GM19455 (cell line): ENCODE measurements at regions not wholly inside any gene's neighbourhood (a gene's known extent, or its start where the extent isn't known, plus 50 kb on each side); places are given as distances from the start of the nearest gene placed in this dataset.

Experiments
- ATAC-seq: cut with Tn5 transposase; IDR thresholded peaks from one replicate; pipeline ENCODE4 v1.9.1; 2021; ENCODE audit not compliant: unreplicated experiment

DNA sequence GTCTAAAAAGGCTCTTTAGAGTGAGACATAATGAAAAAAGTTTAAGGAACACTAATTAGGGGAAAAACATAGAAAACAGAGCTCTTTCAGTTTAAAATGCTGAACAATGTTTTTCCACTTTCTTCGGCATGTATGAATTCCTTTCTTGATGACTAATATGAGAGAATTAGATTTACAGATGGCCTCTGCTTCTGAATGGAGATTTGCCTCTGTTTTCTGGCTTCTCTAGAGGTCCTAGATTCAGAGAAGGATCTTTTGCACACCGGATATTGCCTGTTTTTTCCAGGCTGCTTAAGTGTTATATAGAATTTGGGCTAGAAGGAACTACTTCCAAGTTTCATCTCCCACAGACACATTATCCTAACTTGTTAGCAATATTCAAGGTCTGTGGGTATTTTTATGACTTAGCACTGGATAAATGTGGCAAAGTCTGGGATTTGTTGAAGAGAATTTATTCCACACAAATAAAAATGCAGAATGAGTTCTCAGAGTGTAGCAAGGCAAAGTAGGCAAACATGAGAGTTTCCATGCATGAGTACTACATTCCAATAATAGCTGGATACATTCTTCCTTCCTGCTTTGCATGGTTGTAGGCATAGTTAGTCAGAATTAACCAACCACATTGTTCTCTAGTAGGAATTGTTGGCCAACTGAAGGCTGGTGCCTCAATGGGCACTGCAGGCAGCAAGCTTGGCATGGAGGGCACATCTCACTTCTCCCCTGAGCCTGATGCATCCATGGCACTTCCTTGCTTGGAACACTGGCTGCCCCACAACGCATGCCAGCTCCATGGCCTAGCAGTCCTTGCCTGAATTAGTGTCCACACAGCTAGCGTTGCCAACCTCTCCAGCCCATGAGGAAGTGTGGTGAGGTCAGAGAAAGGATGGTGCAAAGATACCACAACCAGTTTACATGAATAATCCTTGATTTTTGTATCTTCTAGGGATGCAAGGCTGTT is 224.2 kb downstream of the CLIC5 start:
- ATAC-seq, result no peak

DNA sequence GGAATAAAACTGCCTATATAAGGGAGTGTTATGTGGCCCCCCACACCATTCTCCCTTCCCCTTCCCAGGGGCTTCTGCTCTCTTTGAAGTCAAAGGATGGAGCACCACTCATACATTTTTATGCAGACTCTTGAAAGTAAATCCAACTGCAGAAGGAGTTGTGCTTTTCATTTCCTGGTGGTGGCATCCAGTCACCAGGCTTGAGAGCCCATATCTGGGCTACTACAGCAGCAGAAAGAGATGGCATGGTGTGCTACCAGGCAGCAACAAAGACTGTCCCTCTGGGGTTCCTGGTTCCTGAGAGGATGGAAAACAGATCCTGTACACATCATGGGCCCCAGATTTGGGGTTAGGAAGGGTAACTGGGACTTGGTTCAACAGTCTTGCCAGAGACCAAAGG is 226.4 kb downstream of the CLIC5 start:
- no peak for ATAC-seq

DNA sequence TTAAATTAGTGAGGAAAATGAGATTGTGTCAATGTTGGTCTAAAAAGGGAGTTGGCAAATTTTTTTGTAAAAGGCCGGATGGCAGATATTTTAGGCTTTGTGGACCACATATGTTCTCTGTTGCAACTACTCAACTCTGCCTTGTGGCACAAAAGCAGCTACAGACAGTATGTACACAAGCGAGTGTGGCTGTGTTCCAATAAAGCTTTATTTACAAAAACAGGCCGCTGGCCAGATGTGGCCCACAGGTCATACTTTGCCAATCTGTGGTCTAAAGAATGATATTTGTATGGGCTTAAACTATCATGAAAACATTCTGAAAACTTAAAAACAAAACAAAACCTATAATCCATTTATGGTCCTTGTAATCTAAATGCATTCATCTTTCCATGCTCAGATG is 228.3 kb downstream of the CLIC5 start:
- no peak for ATAC-seq

DNA sequence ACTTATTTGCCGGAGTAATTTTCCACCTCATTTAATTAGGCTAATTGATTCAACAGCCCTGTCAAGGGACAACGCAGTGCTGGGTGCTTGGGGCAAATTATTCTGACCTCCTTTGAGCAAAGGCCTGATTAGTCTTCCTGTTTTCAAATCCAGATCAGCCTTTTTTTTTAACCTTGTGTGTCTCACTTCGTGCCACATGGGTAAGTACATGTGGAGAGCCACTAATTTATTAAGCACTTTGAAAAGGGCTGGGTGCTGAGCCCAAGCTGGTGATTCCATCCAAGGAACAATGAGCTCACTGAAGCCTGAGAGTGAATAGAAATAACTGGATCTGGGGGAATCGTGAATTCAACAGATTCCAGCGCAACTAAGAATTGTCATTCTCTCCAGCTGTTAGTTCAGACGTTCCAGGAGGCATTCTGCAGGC is 229.3 kb downstream of the CLIC5 start:
- ATAC-seq, result no peak

- no peak for ATAC-seq
Observed at GRCh38 chr6:45784250-45784649, 231.4 kb downstream of the CLIC5 start.

GRCh38 chr6:45783716-45784115 is 231.9 kb downstream of the CLIC5 start:
- ATAC-seq, result no peak

DNA sequence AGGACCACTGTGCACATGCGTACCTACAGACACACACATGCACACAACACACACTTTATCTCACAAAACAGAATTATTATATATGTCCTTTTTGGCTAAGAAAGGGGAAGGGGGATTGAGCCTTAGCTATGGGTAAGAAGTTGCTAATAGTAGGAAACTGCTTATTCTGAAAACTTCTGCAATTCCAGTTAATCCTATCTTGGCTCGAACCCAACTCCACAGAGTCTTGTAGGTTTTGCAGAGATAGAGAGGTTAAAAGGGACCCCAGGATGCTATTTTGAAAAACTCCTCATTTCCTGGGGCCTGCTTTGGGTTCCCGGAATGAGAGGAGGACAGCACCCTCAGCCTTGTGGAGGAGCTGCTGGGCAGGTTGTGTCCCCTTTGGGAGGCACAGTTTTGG is 233.8 kb downstream of the CLIC5 start:
- ATAC-seq, result no peak

DNA sequence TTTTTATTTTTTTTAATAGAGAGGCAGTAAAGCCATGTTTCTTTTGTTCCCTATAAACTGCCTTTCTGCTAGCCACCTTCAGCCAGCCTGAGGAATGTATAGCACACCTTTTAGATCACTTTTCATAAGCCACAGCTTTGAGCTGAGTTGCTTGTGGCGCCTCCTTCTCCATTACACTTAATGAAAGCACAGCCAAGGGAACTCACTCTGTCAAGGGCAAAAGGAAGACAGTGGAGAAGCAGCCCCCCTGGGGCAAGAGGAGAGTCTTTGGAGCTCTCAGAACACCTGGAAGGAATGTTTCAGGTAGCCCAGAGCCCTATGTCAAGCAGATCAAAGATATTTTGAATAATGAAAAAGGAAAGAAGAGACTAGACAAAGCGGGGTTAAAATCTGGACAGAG is 235.1 kb downstream of the CLIC5 start:
- no peak for ATAC-seq

DNA sequence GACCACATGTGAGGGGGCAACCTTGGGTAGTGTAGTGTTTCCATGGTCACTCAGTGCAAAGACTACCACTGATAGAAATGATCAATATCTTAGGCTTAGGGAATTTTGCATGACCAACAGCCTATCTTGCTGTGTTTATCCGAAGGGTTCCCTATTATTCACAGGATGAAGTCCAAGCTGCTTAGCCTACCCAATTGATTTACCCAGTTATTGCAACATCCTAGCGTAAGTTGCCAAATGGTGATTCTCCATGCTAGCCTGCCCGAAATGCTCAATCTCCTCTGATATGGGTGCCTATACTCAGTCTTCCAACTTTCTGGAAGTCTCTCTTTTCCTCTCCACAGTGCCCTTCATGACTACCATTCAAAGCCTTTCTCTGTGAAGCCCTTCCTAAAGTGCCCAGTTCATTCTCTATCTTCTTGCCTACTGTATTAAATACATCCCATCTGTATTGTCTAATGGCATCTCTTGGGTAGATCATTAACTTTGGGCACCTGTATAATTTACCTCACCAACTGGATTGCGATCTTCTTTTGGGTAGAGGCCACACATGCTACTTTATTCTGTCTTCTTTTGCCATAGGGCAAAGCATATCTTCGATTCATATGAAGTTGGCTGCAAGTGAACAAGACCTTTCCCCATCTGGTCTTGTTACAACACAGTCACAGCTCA is 240.5 kb downstream of the CLIC5 start:
- ATAC-seq, result no peak

- ATAC-seq, result no peak
Observed at GRCh38 chr6:45773906-45774305, 241.8 kb downstream of the CLIC5 start.

- ATAC-seq, result no peak
Observed at GRCh38 chr6:45772886-45773495, 242.7 kb downstream of the CLIC5 start.

DNA sequence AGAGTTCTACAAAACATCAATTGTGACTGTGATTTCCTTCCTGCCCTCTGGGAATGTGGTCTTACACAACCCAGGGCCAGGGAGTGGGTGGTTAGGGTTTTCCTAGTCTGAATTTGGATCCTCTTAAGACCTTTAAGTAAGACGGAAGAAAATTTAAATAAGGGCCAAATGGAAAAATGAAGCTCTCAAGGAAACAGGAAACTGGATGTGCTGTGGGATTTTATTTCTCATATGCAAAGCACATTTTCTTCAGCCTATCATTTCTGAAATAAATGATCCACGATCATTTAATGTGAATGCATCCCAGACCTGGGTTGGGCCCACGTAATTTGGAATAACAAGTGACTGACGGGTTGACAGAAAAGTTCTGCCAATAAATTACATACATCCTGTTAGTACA is 243.6 kb downstream of the CLIC5 start:
- no peak for ATAC-seq

- ATAC-seq, result no peak
Observed at GRCh38 chr6:45763281-45763680, 252.4 kb downstream of the CLIC5 start.

DNA sequence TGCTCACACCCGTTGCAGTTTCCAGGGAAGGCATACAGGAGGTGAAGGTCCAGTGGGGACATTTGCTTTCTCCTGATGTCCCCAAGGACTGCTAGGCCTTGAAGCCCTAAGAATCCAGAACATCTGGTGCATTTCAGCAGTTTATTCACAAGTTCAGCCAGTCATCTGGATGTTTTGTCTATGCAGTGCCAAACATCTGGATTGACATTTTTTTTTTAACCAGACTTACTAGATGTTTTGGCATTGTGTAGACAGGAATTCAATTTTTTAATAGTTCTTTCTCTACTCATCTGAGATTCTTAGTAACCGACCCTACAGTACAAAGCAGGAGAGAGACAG is 256.2 kb downstream of the CLIC5 start:
- ATAC-seq, result no peak

DNA sequence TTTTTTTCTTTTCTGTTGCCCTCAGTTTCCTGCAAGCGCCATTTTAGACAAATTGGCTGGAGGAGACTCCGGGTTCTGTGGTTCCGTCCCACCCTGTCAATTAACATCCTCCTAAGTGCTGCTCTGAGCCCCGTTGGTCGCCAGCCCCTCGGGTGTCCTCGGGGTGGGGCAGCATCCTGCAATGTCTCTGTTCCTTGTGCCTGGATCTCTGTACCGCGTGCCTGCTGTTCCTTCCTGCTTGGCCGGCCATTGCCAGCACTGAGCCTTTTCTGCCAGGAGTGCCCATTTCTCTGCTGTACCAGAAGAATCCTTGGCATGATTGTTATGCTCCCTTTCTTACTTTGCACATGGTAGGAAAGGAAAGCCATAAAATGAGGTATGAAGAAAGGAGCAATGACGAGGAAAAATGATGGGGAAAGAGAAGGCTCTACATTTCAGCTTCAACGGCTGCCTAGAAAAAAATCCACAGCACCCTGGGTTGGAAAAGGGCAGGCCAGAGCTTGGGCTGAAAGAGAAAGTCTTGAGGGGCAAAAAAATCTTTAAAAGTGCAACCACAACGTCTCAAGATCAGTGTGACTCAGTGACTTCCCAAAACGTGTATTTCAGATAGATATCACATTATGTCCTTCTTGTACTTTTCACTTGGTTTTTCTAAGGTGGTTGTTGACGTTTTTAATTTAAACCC is 256.7 kb downstream of the CLIC5 start:
- no peak for ATAC-seq

GRCh38 chr6:45757443-45758130 is 258.1 kb downstream of the CLIC5 start:
- ATAC-seq, result no peak

GRCh38 chr6:45756606-45757005 is 259.1 kb downstream of the CLIC5 start:
- ATAC-seq, result no peak

DNA sequence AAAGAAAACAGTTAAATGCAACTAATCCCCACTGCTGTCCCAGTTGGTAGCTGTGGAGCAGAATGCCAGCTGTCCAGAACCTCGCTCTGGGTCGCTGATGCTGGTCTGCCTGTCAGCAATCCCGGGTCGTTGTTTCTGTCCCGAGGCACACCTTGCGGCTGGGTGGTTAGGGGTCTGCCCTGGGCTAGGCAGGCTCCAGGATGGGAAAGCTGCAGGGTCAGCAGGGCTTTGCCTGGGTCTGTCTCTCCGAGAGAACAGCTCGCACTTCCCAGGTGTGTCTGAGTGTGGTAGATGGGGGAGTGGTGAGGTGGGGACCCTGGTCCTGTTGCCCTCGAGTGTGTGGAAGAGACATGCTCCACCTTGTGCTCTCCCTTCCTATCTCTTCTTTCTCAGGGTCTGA is 261.2 kb downstream of the CLIC5 start:
- no peak for ATAC-seq

DNA sequence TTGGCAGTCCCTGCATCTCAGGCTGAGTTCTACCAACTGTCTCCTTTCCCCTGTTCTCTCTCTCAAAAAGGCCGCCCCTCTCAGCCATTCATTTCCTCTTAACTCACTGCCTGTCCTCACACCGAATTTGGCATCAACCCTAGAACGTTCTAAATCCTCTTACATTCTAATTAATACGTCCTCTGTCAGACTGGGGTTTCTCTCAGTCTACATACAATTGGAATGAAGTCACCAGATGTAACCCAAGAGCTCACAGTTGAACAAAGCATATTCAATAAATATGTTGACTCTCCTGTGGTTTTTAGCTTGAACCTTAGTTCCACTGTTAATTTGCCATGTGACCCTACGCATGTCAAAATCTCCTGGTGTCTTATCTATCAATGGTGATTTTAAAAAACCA is 269.6 kb downstream of the CLIC5 start:
- ATAC-seq, result no peak

DNA sequence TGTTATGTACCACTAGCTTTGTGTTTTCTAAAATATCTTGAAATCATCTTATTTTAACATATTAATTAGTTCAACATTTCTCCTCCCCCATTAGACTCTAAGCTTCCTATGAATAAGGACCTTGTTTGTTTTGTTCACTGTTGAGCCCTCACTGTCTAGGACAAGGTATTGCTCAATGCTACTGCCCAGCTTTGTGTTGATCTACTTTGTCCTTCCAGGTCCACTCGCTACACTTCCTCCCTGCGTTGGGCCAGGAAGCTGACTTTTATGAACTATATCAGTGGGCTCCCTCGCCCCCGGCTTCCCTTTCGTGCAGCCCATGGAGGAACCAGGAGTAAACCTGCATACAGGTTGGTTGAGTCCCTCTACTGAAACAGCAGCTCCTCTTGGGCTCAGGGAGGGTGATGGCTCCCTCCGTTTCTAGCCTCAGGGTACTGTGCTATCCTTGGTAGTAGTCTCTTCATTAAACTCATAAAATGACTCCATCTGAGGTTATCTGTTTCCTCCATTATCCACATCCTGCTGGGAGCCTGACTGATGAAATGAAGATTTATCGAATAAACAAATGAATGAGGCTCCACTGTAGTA is 272.5 kb downstream of the CLIC5 start:
- ATAC-seq, result no peak

DNA sequence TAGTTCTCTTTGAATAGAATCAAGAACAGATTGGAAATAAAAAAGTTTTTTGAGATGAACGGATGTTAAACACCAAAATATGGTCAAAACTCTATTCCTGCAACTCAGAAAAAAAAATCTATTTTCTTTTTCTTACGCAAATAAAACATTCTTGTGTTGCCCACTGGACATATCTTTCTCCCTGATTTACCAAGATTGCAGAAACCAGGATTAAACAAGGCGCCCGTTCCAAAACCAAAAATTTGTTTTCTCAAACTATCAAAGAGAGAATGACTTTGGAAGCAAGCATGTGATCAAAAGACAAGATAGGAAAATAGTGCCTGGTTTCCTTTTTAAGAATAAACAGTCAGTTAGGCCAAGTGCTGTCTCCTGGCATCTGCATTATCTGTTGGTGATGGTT is 273.1 kb downstream of the CLIC5 start:
- ATAC-seq, result no peak
